Gastroesophageal sphincter (tissue), 4 donors: ENCODE measurements at regions not wholly inside any gene's neighbourhood (a gene's known extent, or its start where the extent isn't known, plus 50 kb on each side); places are given as distances from the start of the nearest gene placed in this dataset.

Experiments used
- ATAC-seq: fragments of 150-250 bp; one replicate; pipeline ENCODE4 v1.9.1; 2016; ENCODE audit warnings: mild to moderate bottlenecking, moderate library complexity
- H3K27ac ChIP-seq, 4 donors: fragments of 200-600 bp; sonication (generic) in 3 of 4; 1 replicate in 3 of 4; 2 replicates in 1 of 4; pipeline ENCODE4 v1.5.1; 2016 to 2019
- H3K27me3 ChIP-seq: fragments of 200-600 bp; sonication (generic); one replicate; pipeline ENCODE4 v1.5.1; 2019
- H3K36me3 ChIP-seq, 2 donors: fragments of 200-600 bp; sonication (generic); one replicate each; pipeline ENCODE4 v1.5.1; 2019; ENCODE audit warnings: control low read depth in 1 of 2
- H3K4me1 ChIP-seq, 3 donors: fragments of 200-600 bp; sonication (generic); 1 replicate in 2 of 3; 2 replicates in 1 of 3; pipeline ENCODE4 v1.5.1; 2016 to 2019; ENCODE audit warnings: control low read depth in 2 of 3
- H3K4me3 ChIP-seq, 2 donors: fragments of 200-600 bp; sonication (generic); one replicate each; pipeline ENCODE4 v1.5.1; 2019; ENCODE audit warnings: mild to moderate bottlenecking in 1 of 2, moderate library complexity in 1 of 2
- H3K9me3 ChIP-seq, 3 donors: fragments of 200-600 bp; sonication (generic); one replicate each; pipeline ENCODE4 v1.5.1; 2017 to 2019; ENCODE audit warnings: control low read depth in 2 of 3
- EP300 ChIP-seq: sonication (generic); formaldehyde crosslinking; IDR thresholded peaks from one replicate; pipeline ENCODE4 v1.6.1; 2017; ENCODE audit warnings: antibody characterized with exemption, mild to moderate bottlenecking
- POLR2A ChIP-seq, 2 donors: fragments of 450-650 bp; IDR thresholded peaks; one replicate each; pipeline ENCODE4 v1.6.1; 2017; ENCODE audit warnings: antibody characterized with exemption in 2 of 2, mild to moderate bottlenecking in 2 of 2, moderate library complexity in 1 of 2
- POLR2AphosphoS5 ChIP-seq: sonication (generic); formaldehyde crosslinking; IDR thresholded peaks from one replicate; pipeline ENCODE4 v1.6.1; 2017; ENCODE audit warnings: antibody characterized with exemption
- WGBS, 2 donors: methylation state at CpG; one replicate each; pipeline ENCODE4 v1.1.5; 2018; ENCODE audit warnings: low coverage in 1 of 2; 5-methylcytosine and 5-hydroxymethylcytosine counted together
- TF ChIP-seq, protein P1 (sequence below), 4 experiments: fragments of 200-600 bp in 2 of 4; fragments of 450-650 bp in 2 of 4; sonication (generic) in 1 of 4; IDR thresholded peaks; one replicate each; pipeline ENCODE4 v1.5.1; 2017 to 2019; ENCODE audit warnings: antibody characterized with exemption in 4 of 4, mild to moderate bottlenecking in 2 of 4, moderate library complexity in 2 of 4

- H3K9me3 ChIP-seq, result peaks cover 0 to 3% (median 0%) of the 10 kb centered on the region in 3 donors
- TF ChIP-seq POLR2A (IDR thresholded peaks at IDR 0.05) (no peak), EP300 (no peak), POLR2AphosphoS5 (no peak)
- TF ChIP-seq, protein P1, sequence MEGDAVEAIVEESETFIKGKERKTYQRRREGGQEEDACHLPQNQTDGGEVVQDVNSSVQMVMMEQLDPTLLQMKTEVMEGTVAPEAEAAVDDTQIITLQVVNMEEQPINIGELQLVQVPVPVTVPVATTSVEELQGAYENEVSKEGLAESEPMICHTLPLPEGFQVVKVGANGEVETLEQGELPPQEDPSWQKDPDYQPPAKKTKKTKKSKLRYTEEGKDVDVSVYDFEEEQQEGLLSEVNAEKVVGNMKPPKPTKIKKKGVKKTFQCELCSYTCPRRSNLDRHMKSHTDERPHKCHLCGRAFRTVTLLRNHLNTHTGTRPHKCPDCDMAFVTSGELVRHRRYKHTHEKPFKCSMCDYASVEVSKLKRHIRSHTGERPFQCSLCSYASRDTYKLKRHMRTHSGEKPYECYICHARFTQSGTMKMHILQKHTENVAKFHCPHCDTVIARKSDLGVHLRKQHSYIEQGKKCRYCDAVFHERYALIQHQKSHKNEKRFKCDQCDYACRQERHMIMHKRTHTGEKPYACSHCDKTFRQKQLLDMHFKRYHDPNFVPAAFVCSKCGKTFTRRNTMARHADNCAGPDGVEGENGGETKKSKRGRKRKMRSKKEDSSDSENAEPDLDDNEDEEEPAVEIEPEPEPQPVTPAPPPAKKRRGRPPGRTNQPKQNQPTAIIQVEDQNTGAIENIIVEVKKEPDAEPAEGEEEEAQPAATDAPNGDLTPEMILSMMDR (IDR thresholded peaks at IDR 0.05), result no peak
- peaks cover 0 to 23% (median 0%) of the 10 kb centered on the region in 3 donors for H3K4me1 ChIP-seq
- no peak overlapping the region for H3K4me3 ChIP-seq
- H3K27ac ChIP-seq, result no peak overlapping the region
- H3K27me3 ChIP-seq, result no peaks in the 10 kb centered on the region
- no peaks in the 10 kb centered on the region for H3K36me3 ChIP-seq
- ATAC-seq, result no peak
- WGBS, 2 donors, result 89 to 93% methylated on average over 2 to 5 of the region's 7 CpGs
These were observed 320.8 kb downstream of the BLID start for GRCh38 chr11:121795174-121795573.

- H3K27me3 ChIP-seq, result no peaks in the 10 kb centered on the region
- ATAC-seq, result no peak
- WGBS, 2 donors, result 95 to 98% methylated on average over 4 to 9 of the region's 22 CpGs
These were observed 321.3 kb downstream of the BLID start for GRCh38 chr11:121794671-121795141.

GRCh38 chr11:121793916-121794315 lies 322.1 kb downstream of the BLID start:
- Histone ChIP-seq H3K27me3 (no peaks in the 10 kb centered on the region), H3K4me1 (peaks cover 0 to 19% (median 0%) of the 10 kb centered on the region in 3 donors), H3K9me3 (no peaks in the 10 kb centered on the region), H3K27ac (peak overlapping the region in 3 of 4 donors; percentile 6 to 42 (median 11)), H3K36me3 (no peaks in the 10 kb centered on the region), H3K4me3 (no peak overlapping the region)
- ATAC-seq, result no peak
- WGBS, 2 donors, result 28 to 75% methylated on average over 5 to 6 of the region's 6 CpGs
- TF ChIP-seq EP300, result no peak
- no peak for TF ChIP-seq POLR2AphosphoS5
- TF ChIP-seq POLR2A (IDR thresholded peaks at IDR 0.05), result no peak
- TF ChIP-seq, protein P1 (IDR thresholded peaks at IDR 0.05), result no peak

More at GRCh38 chr11:121794671-121795141, 321.3 kb downstream of the BLID start:
- Histone ChIP-seq H3K36me3 (no peaks in the 10 kb centered on the region), H3K27ac (no peak overlapping the region), H3K4me3 (no peak overlapping the region), H3K9me3 (peaks cover 0 to 3% (median 0%) of the 10 kb centered on the region in 3 donors), H3K4me1 (peaks cover 0 to 19% (median 0%) of the 10 kb centered on the region in 3 donors)
- TF ChIP-seq EP300, result no peak
- TF ChIP-seq, protein P1 (IDR thresholded peaks at IDR 0.05), result no peak
- no peak for TF ChIP-seq POLR2AphosphoS5
- TF ChIP-seq POLR2A (IDR thresholded peaks at IDR 0.05), result no peak

GRCh38 chr11:121793291-121793690 lies 322.7 kb downstream of the BLID start:
- peak overlapping the region in 3 of 4 donors; percentile 6 to 42 (median 11) for H3K27ac ChIP-seq
- peaks cover 0 to 19% (median 0%) of the 10 kb centered on the region in 3 donors for H3K4me1 ChIP-seq
- TF ChIP-seq EP300 (no peak), POLR2A (IDR thresholded peaks at IDR 0.05) (no peak), POLR2AphosphoS5 (no peak)
- TF ChIP-seq, protein P1 (IDR thresholded peaks at IDR 0.05), result no peak
- ATAC-seq, result no peak
- no peaks in the 10 kb centered on the region for H3K9me3 ChIP-seq
- H3K36me3 ChIP-seq, result no peaks in the 10 kb centered on the region
- no peak overlapping the region for H3K4me3 ChIP-seq
- 19 to 27% methylated on average over 4 of the region's 4 CpGs for WGBS, 2 donors
- no peaks in the 10 kb centered on the region for H3K27me3 ChIP-seq

GRCh38 chr11:121792185-121792584 lies 323.8 kb downstream of the BLID start:
- Histone ChIP-seq H3K9me3 (no peaks in the 10 kb centered on the region), H3K27me3 (no peaks in the 10 kb centered on the region), H3K4me3 (no peak overlapping the region), H3K27ac (no peak overlapping the region), H3K4me1 (peaks cover 0 to 19% (median 0%) of the 10 kb centered on the region in 3 donors), H3K36me3 (no peaks in the 10 kb centered on the region)
- 91 to 96% methylated on average over 3 of the region's 3 CpGs for WGBS, 2 donors
- no peak for ATAC-seq
- TF ChIP-seq POLR2AphosphoS5 (no peak), POLR2A (IDR thresholded peaks at IDR 0.05) (no peak), EP300 (no peak)
- TF ChIP-seq, protein P1 (IDR thresholded peaks at IDR 0.05), result no peak
